ENCODE measurements at regions not wholly inside any gene's neighbourhood (a gene's known extent, or its start where the extent isn't known, plus 50 kb on each side); places are given as distances from the start of the nearest gene placed in this dataset.

DNA sequence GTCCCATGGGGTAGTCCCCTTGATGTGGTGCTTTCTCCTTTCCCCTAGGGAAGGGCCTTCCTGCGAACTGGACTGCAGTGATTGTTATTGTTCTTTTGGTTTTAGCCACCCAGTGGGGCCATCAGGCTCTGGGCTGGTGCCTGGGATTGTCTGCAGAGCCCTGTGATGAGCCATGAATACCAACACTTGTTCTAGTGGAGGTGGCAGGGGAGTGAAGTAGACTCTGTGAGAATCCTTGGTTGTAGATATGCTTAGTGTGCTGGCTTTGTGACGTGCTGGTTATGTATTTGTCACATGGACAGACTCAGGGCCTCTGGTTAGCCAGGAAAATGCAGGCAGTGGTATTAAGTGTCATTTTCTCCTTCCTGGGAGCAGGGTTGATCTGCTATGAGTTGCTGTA is 51.8 kb upstream of the NDUFB4 start:
- Histone ChIP-seq H3K36me3 (no peaks in the 10 kb centered on the region), H3K27me3 (no peaks in the 10 kb centered on the region), H3K9me3 (peaks cover 0 to 9% (median 3%) of the 10 kb centered on the region in 4 donors), H3K4me1 (peaks cover 0 to 6% (median 2%) of the 10 kb centered on the region in 4 donors), H3K27ac (no peak overlapping the region), H3K4me3 (no peak overlapping the region)
- TF ChIP-seq POLR2A (IDR thresholded peaks at IDR 0.05): no peak
- TF ChIP-seq, protein P1, sequence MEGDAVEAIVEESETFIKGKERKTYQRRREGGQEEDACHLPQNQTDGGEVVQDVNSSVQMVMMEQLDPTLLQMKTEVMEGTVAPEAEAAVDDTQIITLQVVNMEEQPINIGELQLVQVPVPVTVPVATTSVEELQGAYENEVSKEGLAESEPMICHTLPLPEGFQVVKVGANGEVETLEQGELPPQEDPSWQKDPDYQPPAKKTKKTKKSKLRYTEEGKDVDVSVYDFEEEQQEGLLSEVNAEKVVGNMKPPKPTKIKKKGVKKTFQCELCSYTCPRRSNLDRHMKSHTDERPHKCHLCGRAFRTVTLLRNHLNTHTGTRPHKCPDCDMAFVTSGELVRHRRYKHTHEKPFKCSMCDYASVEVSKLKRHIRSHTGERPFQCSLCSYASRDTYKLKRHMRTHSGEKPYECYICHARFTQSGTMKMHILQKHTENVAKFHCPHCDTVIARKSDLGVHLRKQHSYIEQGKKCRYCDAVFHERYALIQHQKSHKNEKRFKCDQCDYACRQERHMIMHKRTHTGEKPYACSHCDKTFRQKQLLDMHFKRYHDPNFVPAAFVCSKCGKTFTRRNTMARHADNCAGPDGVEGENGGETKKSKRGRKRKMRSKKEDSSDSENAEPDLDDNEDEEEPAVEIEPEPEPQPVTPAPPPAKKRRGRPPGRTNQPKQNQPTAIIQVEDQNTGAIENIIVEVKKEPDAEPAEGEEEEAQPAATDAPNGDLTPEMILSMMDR (IDR thresholded peaks at IDR 0.05): no peak
- intact Hi-C loops (cut with DNase I): no loop called here
- no peak for DNase-seq
- WGBS (ENCODE audit: insufficient coverage, low coverage, low lambda C conversion rate, missing lambda C conversion rate): 40% methylated on average over 1 of the region's 2 CpGs
- ATAC-seq: no peak

DNA sequence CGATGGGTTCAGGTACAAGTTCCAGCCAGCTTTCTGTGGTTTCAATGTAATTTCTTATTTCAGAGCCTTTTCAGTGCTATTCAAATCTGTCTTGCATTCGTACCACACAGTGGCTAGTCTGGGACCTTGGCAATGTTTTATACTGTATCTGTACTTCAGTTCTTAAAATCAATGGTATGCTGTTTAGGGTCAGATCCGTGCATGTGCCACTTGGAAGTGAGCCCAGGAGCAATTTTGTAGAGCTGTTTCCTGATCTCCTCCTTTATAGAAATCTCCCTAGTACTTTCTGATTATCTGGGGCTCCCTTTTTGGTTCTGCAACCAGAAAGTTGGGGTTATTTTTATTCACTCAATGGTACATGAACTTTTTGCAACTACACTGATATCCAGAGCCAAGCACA is 59.5 kb upstream of the NDUFB4 start:
- Histone ChIP-seq H3K4me1 (peaks cover 0 to 8% (median 0%) of the 10 kb centered on the region in 4 donors), H3K36me3 (no peaks in the 10 kb centered on the region), H3K4me3 (no peak overlapping the region), H3K9me3 (peaks cover 0 to 7% (median 0%) of the 10 kb centered on the region in 4 donors), H3K27me3 (no peaks in the 10 kb centered on the region), H3K27ac (no peak overlapping the region)
- TF ChIP-seq, protein P1 (IDR thresholded peaks at IDR 0.05): no peak
- no peak for TF ChIP-seq POLR2A (IDR thresholded peaks at IDR 0.05)
- peak in 1 of 3 donors; percentile 33 for DNase-seq
- 27% methylated on average over 3 of the region's 3 CpGs for WGBS (ENCODE audit: insufficient coverage, low coverage, low lambda C conversion rate, missing lambda C conversion rate)
- peak; percentile 62 to 84 (median 70) for ATAC-seq
- intact Hi-C loops (cut with DNase I): no loop called here

DNA sequence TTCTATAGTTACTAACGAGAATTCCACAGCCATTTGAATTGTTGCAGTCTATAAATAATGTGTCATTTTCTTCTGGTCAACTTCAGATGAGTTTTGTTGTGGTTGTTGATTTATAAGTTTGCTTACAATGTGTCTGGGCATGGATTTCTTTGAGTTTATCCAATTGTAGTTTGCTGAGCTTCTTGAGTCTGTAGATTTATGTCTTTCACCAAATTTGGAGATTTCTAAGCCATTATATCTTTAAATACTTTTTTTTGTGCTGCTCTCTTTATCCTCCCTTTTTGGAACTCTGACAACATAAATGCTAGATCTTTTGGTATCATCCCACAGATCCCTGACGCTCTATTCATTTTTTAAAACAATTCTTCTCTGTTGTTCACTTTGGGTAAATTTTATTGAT is 63.2 kb upstream of the NDUFB4 start:
- DNase-seq (no peak), ATAC-seq (no peak)
- WGBS (ENCODE audit: insufficient coverage, low coverage, low lambda C conversion rate, missing lambda C conversion rate): 66% methylated on average over 2 of the region's 2 CpGs
- no peaks in the 10 kb centered on the region for H3K9me3 ChIP-seq
- H3K27ac ChIP-seq: no peak overlapping the region
- intact Hi-C loops (cut with DNase I): no loop called here
- peaks cover 0 to 8% (median 0%) of the 10 kb centered on the region in 4 donors for H3K4me1 ChIP-seq
- no peaks in the 10 kb centered on the region for H3K27me3 ChIP-seq
- no peak overlapping the region for H3K4me3 ChIP-seq
- H3K36me3 ChIP-seq: no peaks in the 10 kb centered on the region
- TF ChIP-seq, protein P1 (IDR thresholded peaks at IDR 0.05): no peak
- TF ChIP-seq POLR2A (IDR thresholded peaks at IDR 0.05): no peak

DNA sequence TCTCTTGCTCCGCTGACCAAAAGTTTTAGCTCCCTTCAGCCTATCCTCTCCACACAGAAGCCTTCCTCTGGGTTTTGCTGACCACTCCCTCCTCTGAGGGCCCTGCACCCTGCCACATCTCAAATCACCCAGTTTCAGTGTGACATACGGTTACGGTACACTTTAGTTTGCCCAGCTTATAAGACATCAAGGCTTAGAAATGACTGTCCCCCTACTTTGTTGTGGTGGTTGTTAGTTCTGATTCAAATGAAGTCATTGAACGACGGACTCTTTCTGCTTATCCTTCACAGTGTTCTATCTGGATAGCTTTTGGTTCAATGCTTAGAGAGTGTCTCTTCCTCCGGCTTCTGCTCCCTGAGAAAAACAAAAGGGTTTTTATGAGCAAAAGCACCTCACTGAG is 68.0 kb upstream of the NDUFB4 start:
- H3K27ac ChIP-seq: no peak overlapping the region
- H3K36me3 ChIP-seq: no peaks in the 10 kb centered on the region
- no peak for TF ChIP-seq POLR2A (IDR thresholded peaks at IDR 0.05)
- TF ChIP-seq, protein P1 (IDR thresholded peaks at IDR 0.05): no peak
- no peak overlapping the region for H3K4me3 ChIP-seq
- no peaks in the 10 kb centered on the region for H3K27me3 ChIP-seq
- H3K9me3 ChIP-seq: no peaks in the 10 kb centered on the region
- ATAC-seq (no peak), DNase-seq (no peak)
- no peaks in the 10 kb centered on the region for H3K4me1 ChIP-seq
- intact Hi-C loops (cut with DNase I): no loop called here
- 77% methylated on average over 5 of the region's 6 CpGs for WGBS (ENCODE audit: insufficient coverage, low coverage, low lambda C conversion rate, missing lambda C conversion rate)
